Stromal cell of bone marrow (primary cell): ENCODE measurements at regions not wholly inside any gene's neighbourhood (a gene's known extent, or its start where the extent isn't known, plus 50 kb on each side); places are given as distances from the start of the nearest gene placed in this dataset.
A peak's percentile ranks its signal among the peaks of the same experiment; 100 is the strongest.
"Not testable (repeated sequence)": the region's sequence is repeated elsewhere in the genome, so short reads cannot be mapped to it uniquely, and the experiment has no call there.

Source experiments
- DNase-seq: peaks from one replicate; pipeline ENCODE4 v3.0.0-alpha.2; 2012; ENCODE audit warnings: low read depth

GRCh38 chrX:20715176-20715575, 448.5 kb upstream of the RPS6KA3 start:
- no peak for DNase-seq

GRCh38 chrX:20712811-20713210, 446.1 kb upstream of the RPS6KA3 start:
- DNase-seq = no peak

- DNase-seq = no peak
These were observed 444.7 kb upstream of the RPS6KA3 start for GRCh38 chrX:20711366-20711765.

- DNase-seq = peak; percentile 75
These were observed 426.4 kb upstream of the RPS6KA3 start for GRCh38 chrX:20693078-20693477.

GRCh38 chrX:20686256-20686655, 419.5 kb upstream of the RPS6KA3 start:
- no peak for DNase-seq

GRCh38 chrX:20685652-20686051, 418.9 kb upstream of the RPS6KA3 start:
- DNase-seq = no peak

GRCh38 chrX:20681683-20682082, 415.0 kb upstream of the RPS6KA3 start:
- DNase-seq = no peak

GRCh38 chrX:20680998-20681397, 414.3 kb upstream of the RPS6KA3 start:
- peak; percentile 31 for DNase-seq

- DNase-seq = no peak
These were observed 405.8 kb upstream of the RPS6KA3 start for GRCh38 chrX:20672476-20672875.

GRCh38 chrX:20671746-20672145, 405.0 kb upstream of the RPS6KA3 start:
- DNase-seq = not testable (repeated sequence)

GRCh38 chrX:20670611-20671010, 403.9 kb upstream of the RPS6KA3 start:
- DNase-seq = no peak

GRCh38 chrX:20668550-20668949, 401.8 kb upstream of the RPS6KA3 start:
- DNase-seq = no peak

GRCh38 chrX:20666331-20666730, 399.6 kb upstream of the RPS6KA3 start:
- no peak for DNase-seq

- no peak for DNase-seq
These were observed 398.8 kb upstream of the RPS6KA3 start for GRCh38 chrX:20665481-20665880.

GRCh38 chrX:20664774-20665173, 398.1 kb upstream of the RPS6KA3 start:
- no peak for DNase-seq

GRCh38 chrX:20664131-20664530, 397.4 kb upstream of the RPS6KA3 start:
- DNase-seq = no peak

GRCh38 chrX:20663336-20663735, 396.6 kb upstream of the RPS6KA3 start:
- no peak for DNase-seq

- DNase-seq = no peak
These were observed 390.0 kb upstream of the RPS6KA3 start for GRCh38 chrX:20656721-20657120.

GRCh38 chrX:20654596-20655106, 387.9 kb upstream of the RPS6KA3 start:
- DNase-seq = no peak

- DNase-seq = no peak
These were observed 386.4 kb upstream of the RPS6KA3 start for GRCh38 chrX:20653070-20653469.

GRCh38 chrX:20641954-20642353, 375.2 kb upstream of the RPS6KA3 start:
- DNase-seq = no peak

- no peak for DNase-seq
These were observed 372.4 kb upstream of the RPS6KA3 start for GRCh38 chrX:20639115-20639514.

- no peak for DNase-seq
These were observed 370.6 kb upstream of the RPS6KA3 start for GRCh38 chrX:20637351-20637750.

- DNase-seq = no peak
These were observed 366.7 kb upstream of the RPS6KA3 start for GRCh38 chrX:20633451-20633850.

- no peak for DNase-seq
These were observed 356.7 kb upstream of the RPS6KA3 start for GRCh38 chrX:20623448-20623847.
